Thoracic aorta (tissue), 2 donors: ENCODE measurements at regions not wholly inside any gene's neighbourhood (a gene's known extent, or its start where the extent isn't known, plus 50 kb on each side); places are given as distances from the start of the nearest gene placed in this dataset.

Experiments
- ATAC-seq: fragments of 150-250 bp; one replicate; pipeline ENCODE4 v1.8.0; 2017; ENCODE audit warnings: low read depth; ENCODE audit not compliant: insufficient number of reproducible peaks, low FRiP score
- DNase-seq: peaks from one replicate; pipeline ENCODE4 v3.0.0-alpha.2; 2020; ENCODE audit warnings: low spot score
- H3K27ac ChIP-seq, 2 donors: fragments of 200-600 bp; sonication (generic); 1 replicate in 1 of 2; 2 replicates in 1 of 2; pipeline ENCODE4 v1.5.1; 2016; ENCODE audit warnings: mild to moderate bottlenecking in 2 of 2, moderate library complexity in 2 of 2
- H3K27me3 ChIP-seq: fragments of 200-600 bp; sonication (generic); replicated peaks from 2 replicates; pipeline ENCODE4 v1.6.0; 2016; ENCODE audit warnings: mild to moderate bottlenecking; ENCODE audit not compliant: insufficient read depth
- H3K36me3 ChIP-seq: fragments of 200-600 bp; sonication (generic); one replicate; pipeline ENCODE4 v1.5.1; 2016
- H3K4me1 ChIP-seq, 2 donors: fragments of 200-600 bp; sonication (generic); 1 replicate in 1 of 2; 2 replicates in 1 of 2; pipeline versions ENCODE4 v1.5.1 to v1.6.0; 2016; ENCODE audit warnings: low read depth in 2 of 2, mild to moderate bottlenecking in 1 of 2; ENCODE audit not compliant: control insufficient read depth in 1 of 2
- H3K4me3 ChIP-seq: fragments of 200-600 bp; sonication (generic); 2 replicates; pipeline ENCODE4 v1.5.1; 2016; ENCODE audit warnings: mild to moderate bottlenecking
- H3K9me3 ChIP-seq: fragments of 200-600 bp; sonication (generic); 2 replicates; pipeline ENCODE4 v1.5.1; 2016
- TF ChIP-seq, protein P1 (sequence below): fragments of 200-600 bp; sonication (generic); IDR thresholded peaks from one replicate; pipeline ENCODE4 v1.5.1; 2019; ENCODE audit warnings: antibody characterized with exemption

DNA sequence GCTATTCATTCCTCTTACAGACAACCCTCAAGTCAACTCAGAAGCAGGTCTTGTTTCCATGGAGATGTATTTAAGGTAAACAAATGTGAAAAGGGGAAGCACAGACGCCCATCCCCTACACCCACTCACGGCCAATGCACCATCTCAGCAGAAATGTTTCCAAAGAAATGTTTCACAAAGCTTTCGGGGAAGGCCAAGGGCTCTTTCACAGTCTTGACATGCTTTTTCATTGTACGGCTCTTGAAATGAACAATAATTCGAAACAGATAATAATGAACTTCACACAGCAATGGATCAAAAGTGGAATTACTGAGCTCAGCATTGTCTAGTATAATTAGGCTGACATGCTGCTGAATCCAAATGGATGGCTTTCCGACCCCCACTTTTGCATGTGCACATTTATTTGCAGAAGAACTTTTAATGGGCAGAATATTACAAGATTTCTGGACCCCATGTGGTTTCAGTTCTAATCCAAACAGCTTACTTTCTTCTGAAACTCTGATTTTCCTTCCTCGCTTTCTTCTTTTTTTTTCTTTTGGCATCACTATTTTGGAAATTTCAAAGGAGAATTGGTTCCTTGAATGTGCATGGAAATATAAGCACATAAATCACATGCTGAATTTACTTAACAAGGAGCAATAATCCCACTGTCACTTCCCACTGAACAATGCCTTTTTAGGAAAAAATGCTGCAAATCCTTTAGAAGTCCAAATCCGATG is 160.9 kb downstream of the SMIM20 start:
- H3K27me3 ChIP-seq: no peaks in the 10 kb centered on the region
- H3K4me3 ChIP-seq: no peak overlapping the region
- H3K27ac ChIP-seq: peak overlapping the region in 1 of 2 donors; percentile 46
- DNase-seq (no peak), ATAC-seq (no peak)
- TF ChIP-seq, protein P1, sequence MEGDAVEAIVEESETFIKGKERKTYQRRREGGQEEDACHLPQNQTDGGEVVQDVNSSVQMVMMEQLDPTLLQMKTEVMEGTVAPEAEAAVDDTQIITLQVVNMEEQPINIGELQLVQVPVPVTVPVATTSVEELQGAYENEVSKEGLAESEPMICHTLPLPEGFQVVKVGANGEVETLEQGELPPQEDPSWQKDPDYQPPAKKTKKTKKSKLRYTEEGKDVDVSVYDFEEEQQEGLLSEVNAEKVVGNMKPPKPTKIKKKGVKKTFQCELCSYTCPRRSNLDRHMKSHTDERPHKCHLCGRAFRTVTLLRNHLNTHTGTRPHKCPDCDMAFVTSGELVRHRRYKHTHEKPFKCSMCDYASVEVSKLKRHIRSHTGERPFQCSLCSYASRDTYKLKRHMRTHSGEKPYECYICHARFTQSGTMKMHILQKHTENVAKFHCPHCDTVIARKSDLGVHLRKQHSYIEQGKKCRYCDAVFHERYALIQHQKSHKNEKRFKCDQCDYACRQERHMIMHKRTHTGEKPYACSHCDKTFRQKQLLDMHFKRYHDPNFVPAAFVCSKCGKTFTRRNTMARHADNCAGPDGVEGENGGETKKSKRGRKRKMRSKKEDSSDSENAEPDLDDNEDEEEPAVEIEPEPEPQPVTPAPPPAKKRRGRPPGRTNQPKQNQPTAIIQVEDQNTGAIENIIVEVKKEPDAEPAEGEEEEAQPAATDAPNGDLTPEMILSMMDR: no peak
- no peaks in the 10 kb centered on the region for H3K36me3 ChIP-seq
- peaks cover 0 to 3% of the 10 kb centered on the region in 2 donors for H3K4me1 ChIP-seq
- peaks cover 3% of the 10 kb centered on the region for H3K9me3 ChIP-seq

DNA sequence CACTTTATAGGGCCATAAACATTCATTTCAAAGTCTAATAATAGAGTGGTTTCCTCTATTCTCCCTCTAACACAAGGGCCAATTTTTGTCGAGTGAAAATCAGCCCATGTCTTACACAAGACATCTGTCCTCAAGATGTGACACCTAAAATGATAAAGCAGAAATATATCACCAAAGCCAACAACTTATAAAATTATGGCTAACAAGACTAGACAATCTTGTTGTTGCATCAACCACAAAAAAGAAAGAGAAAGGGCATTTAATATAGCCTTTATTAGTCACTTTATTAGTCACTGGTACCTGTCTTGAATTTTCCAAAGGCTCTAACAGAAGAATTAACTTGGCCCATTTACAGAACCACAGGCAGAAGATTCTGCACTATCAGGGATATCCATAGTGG is 161.6 kb downstream of the SMIM20 start:
- ATAC-seq (no peak), DNase-seq (no peak)
- peaks cover 0 to 3% of the 10 kb centered on the region in 2 donors for H3K4me1 ChIP-seq
- no peaks in the 10 kb centered on the region for H3K36me3 ChIP-seq
- H3K4me3 ChIP-seq: no peak overlapping the region
- TF ChIP-seq, protein P1: no peak
- H3K27me3 ChIP-seq: no peaks in the 10 kb centered on the region
- peaks cover 3% of the 10 kb centered on the region for H3K9me3 ChIP-seq
- peak overlapping the region in 1 of 2 donors; percentile 46 for H3K27ac ChIP-seq

DNA sequence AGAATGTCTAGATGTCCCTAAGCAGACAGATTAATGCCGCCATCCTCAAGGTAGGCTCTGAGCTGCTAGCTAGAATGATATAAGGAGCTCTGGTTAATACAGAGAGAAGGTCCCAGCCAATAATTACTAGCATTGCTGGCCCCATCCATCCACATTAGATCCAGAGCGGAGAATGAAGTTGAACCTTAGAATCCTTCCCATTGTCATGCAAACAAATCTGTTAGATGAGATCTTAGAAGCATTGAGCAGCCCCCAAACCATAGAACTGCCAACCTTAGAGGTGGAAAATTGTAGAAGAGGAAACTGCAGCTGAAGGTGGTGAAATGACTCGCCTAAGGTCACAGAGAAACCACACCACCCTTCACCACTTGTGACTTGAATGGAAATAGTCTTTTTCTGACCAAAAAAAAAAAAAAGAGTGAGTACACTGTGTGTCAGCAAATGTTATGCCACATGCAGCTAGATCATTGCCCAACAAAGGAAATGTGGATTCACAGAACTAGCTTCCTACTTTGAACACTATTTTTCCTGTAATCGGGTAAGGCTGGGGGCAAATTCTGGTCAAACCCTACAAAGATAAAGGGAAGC is 162.1 kb downstream of the SMIM20 start:
- ATAC-seq (no peak), DNase-seq (no peak)
- peaks cover 0 to 3% of the 10 kb centered on the region in 2 donors for H3K4me1 ChIP-seq
- peak overlapping the region in 1 of 2 donors; percentile 46 for H3K27ac ChIP-seq
- TF ChIP-seq, protein P1: no peak
- H3K9me3 ChIP-seq: peaks cover 3% of the 10 kb centered on the region
- no peak overlapping the region for H3K4me3 ChIP-seq
- H3K36me3 ChIP-seq: no peaks in the 10 kb centered on the region
- H3K27me3 ChIP-seq: no peaks in the 10 kb centered on the region

DNA sequence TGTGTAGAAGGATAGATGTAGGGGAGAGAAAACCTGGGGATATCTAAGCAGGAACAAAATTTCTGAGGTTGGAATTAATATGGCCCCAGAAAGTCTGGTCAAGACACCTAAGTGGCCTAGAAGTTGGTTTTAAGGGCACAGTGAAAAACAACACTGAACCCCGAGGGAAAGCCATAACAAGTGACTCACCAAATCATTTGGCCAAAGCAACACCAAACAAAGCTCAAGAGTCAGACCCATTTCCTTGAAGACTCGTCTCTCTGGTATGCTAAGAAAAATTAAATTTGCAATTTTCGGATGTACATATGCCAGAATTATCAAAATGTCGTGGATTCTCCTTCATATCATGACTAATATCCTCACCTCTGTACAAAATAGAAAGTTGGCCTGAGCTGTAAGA is 162.9 kb downstream of the SMIM20 start:
- no peaks in the 10 kb centered on the region for H3K27me3 ChIP-seq
- ATAC-seq (no peak), DNase-seq (no peak)
- no peaks in the 10 kb centered on the region for H3K36me3 ChIP-seq
- H3K4me1 ChIP-seq: peaks cover 0 to 3% of the 10 kb centered on the region in 2 donors
- no peak overlapping the region for H3K27ac ChIP-seq
- H3K9me3 ChIP-seq: peaks cover 3% of the 10 kb centered on the region
- H3K4me3 ChIP-seq: no peak overlapping the region
- TF ChIP-seq, protein P1: no peak

DNA sequence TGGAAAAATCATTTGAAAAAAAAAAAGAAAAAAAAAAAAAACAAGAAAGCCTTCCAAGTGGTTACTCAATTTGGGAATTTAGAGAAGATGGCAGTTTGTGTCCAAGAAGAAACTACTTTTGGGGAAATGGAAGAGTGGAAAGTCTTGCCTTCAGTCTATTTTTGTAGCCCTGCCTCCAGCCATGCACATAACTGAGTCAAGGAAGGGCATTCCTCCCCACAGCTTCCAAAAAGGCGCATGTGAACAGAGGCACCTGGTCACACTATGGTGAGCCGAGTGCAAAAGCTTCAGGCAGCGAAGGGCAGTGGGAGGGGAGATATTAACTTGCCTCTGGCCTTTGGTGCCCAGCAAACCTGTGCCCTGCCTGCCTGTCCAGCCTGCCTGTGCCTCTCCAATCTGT is 163.7 kb downstream of the SMIM20 start:
- Histone ChIP-seq H3K9me3 (peaks cover 3% of the 10 kb centered on the region), H3K27ac (no peak overlapping the region), H3K4me1 (peaks cover 0 to 3% of the 10 kb centered on the region in 2 donors), H3K27me3 (no peaks in the 10 kb centered on the region), H3K36me3 (no peaks in the 10 kb centered on the region), H3K4me3 (no peak overlapping the region)
- TF ChIP-seq, protein P1: no peak
- ATAC-seq (no peak), DNase-seq (no peak)
